Heart left ventricle (tissue), 13 donors: ENCODE measurements at regions not wholly inside any gene's neighbourhood (a gene's known extent, or its start where the extent isn't known, plus 50 kb on each side); places are given as distances from the start of the nearest gene placed in this dataset.

ENCODE experiments used
- CTCF ChIP-seq, 12 donors: fragments of 200-600 bp; sonication (generic) in 4 of 12; IDR thresholded peaks; one replicate each; pipeline versions ENCODE4 v1.5.0 to v1.8.0; 2018 to 2022; ENCODE audit warnings: antibody characterized with exemption in 12 of 12, mild to moderate bottlenecking in 5 of 12
- POLR2A ChIP-seq, 2 donors: fragments of 450-650 bp; IDR thresholded peaks; one replicate each; pipeline ENCODE4 v1.6.1; 2017; ENCODE audit warnings: antibody characterized with exemption in 2 of 2, mild to moderate bottlenecking in 2 of 2, moderate library complexity in 2 of 2
- donor health status: ischemic (EF 13 %, LVEDD 7.1; RV severe dilation, severe dysfunction).
- donor health status: DM: no; HTN: yes; CAD: no.
- donor health status: DM: no; HTN: no; CAD: no.
- donor health status: ischemic (EF 25% LVEDD 6.9; RV normal size, moderate dysfunction).
- donor health status: ischemic (EF 25% LVEDD 5.7; RV mildly dilated, moderate dysfunction).
- donor health status: ischemic (EF 35%, LVEDD 5.7; RV mildly dilated, moderate dysfunction).
- donor health status: nonischemic (EF 11% LVEDD 7.7; RV severe dilation, severe dysfunction).
- donor health status: DM: yes; HTN: yes; CAD: no.
- donor health status: PGD.
- donor health status: ischemic (EF 29% LVEDD 5.4; RV normal size, mild dysfunction).
- donor health status: nonischemic (EF 23%, LVEDD 6.1; RV moderate dilation, normal function).

- TF ChIP-seq POLR2A (IDR thresholded peaks at IDR 0.05) (no peak), CTCF (IDR thresholded peaks at IDR 0.05) (no peak)
These were observed 312.4 kb downstream of the FOXG1 start for GRCh38 chr14:29078810-29079522.
